ENCODE measurements at regions not wholly inside any gene's neighbourhood (a gene's known extent, or its start where the extent isn't known, plus 50 kb on each side); places are given as distances from the start of the nearest gene placed in this dataset.

DNA sequence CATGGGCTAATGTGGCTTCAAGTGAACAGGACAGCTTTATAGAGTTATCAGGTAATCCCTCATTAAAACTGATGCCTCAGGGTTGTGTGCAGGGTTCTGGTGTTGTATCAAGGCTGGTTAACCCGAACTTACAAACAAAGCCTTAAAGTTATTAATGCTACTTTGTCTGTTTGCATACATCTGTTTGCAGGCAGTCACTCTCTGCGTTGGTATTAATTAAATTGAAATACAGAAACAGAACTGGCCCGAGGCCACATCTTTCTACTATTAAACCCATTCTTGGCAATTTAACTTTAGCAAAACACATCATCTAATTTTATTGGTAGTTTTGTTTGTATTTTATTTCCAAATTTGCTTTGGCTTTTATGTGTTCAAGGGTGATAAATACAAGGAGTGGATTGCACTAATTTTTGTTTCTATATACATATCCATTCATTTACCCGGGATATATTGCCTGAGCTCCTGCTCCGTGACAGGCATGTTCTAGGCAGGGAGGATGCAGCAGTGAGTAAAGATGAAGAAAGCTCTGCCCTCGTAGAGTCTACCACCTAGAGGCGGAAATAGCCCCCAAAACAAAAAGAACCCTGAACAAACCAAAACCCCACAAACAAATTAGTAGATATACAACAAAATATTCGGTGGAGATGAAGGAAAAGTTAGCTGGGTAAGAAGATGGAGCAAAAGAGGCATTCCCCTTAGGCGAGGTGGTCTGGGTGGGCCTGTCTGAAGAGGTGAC is 164.2 kb downstream of the MACROH2A1 start:
- DNase-seq = no peak

DNA sequence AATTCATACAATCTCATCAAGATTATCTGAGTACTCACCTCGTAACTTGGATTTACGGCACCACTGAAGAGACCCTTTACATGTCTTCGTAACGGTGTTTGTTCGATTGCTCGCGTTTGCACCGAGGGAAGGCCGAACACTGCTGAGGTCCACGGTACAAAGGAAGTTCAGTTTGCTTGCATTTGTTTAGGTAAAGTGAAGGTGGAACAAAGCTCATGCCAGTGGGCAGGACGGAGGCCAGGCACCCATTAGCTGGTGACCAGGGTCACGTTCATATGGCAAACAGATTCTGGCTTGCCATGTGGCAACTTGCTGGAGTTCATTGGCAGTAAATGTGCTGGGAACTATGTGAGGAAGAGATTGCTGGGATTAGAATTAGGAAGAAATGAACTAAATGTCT is 164.8 kb downstream of the MACROH2A1 start:
- DNase-seq = no peak

DNA sequence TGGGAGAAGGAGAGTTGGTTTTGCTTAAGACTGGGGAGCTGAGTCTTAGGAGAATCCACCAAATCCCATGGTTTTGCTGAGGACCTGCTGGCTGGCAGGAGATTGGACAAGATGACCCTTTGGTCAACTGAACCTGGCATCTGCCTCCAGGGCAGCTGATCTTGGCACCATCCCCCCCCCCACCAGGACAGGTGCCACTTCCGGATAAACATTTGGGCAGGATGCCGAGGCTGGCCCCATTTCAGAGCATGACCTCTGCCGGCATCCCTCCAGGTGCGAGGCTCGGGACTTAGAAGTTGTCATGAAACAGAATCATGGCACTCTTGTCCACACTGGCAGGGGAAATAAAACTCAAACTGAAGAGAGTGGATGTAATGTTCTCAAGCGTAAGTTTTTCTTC is 165.6 kb downstream of the MACROH2A1 start:
- no peak for DNase-seq

DNA sequence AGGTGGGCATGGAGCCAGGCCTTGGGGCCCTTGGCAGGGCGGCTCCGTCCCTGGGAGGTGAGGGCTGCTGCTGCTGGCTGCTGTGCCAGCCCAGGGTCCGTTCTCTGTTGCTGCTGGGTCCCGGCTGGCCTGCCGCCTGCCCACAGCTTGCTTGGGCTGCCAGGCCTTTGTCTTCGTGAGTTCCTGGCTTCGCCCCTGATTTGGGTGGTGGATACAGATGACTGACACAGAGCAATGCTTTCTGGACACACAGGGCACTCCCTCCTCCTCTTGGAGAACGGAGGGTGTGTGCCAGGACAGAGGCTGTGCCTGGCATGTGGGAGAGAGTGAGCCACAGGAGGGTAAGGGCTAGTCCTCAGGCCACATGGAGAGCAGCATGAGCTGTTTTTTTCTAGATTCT is 166.1 kb downstream of the MACROH2A1 start:
- no peak for DNase-seq

DNA sequence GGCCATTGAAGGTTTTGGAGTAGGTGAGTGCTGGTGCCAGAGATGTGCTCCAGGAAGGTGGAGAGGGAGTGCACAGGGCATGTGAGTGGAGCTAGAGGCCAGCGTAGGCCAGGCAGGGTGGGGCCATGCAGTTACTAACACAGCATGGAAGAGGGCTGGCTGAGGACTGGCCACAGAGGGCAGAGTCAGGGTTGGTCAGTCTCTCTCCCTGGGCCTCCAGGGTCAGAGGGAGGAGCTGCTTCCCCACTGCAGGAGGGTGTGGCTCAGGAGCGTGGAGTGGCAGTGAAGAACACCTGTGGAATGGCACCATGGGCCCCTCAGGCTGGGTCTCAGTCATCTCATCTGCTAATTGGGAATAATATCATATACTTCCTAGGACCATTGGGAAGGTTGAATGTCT is 167.7 kb downstream of the MACROH2A1 start:
- DNase-seq = no peak

DNA sequence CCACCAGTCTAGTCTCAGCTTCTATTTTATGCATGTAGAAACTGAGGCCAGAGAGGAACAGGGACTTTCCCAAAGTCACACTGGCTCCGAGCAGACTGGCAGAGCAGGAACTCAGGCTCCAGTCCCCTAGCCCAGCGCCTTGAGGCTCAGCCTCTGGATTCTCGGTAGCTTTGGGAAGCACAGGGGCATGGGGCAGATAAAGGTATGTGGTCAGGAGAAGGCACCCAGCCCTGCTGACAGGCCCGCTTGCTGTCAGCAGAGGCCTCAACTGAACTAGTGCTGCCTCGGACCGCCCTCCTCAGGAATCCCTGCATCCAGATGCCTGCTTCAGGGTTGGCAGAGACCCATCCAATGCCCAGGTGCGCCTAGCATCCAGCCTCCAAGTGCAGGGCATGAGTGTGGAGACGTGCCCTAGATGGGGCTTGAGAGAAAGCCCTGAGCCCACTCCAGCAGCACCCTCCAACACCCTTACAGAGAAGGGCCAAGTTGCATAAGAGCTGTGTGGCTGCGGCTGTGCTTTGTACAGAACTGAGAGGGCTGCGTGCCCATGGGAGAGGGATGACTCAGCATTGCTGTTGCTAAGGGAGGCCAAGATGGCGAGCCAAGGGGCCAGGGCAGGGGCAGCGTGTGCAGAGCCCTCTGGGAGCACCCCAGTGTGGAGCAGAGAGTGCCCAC is 168.6 kb downstream of the MACROH2A1 start:
- DNase-seq = peak; percentile 11

DNA sequence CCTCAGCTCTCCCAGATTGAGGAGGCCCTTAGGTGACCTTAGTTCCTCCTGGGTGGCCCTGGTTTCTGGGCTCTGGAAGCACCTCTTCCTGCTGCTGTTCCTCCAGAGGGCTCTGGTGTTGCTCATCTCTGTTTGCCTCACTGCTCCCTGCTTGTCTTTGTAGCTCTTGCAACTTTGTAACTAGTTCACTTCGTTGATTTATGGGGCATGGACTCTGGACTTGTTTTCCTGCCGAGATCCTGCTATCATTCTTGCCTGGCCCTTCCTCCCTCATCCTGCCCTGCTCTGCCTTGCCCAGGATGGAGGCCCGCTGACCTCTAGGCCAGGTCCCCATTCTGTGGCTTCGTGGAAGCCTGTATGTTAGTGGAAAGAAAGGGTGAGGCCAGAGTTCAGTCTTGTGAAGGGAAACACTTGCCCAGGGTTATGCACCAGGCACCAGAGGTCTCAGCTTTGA is 169.3 kb downstream of the MACROH2A1 start:
- DNase-seq = no peak

DNA sequence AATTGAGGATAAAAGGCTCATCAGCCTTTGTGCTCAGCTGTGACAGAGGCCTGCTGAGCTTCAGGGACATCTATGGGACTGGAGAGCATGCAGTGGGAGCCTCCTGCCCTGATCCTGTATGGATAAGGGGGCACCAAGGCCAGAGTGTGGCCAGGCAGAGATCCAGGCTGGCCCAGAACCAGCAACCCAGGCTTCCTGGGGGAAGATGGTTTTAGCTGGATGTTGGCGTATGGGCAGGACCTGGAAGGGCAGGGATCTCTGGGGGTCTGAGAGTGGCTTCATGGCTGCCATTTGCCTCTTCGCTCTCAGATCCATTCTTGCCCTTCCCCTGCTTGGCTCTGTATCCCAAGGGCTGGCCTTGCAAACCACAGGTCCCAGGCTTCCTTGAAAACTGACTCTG is 169.9 kb downstream of the MACROH2A1 start:
- DNase-seq = no peak

DNA sequence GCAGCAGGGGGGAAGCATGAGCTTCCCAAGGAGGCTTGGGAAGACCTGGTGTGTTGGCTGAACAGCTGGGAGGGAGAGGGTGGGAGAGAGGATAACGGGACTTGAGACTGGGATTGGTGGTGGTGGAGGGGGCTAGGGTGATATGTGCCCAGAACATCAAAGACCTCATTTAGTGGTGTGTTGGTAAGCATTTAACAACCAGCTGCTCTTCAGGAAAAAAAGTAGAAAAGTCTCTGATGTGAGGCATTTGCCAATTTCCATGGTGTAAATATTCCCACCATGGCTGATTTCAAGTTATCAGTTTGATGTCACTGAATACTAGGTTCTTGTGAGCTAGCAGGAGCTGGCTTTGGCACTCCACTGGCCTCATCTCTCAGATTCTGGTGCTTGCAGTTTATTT is 170.8 kb downstream of the MACROH2A1 start:
- DNase-seq = no peak

DNA sequence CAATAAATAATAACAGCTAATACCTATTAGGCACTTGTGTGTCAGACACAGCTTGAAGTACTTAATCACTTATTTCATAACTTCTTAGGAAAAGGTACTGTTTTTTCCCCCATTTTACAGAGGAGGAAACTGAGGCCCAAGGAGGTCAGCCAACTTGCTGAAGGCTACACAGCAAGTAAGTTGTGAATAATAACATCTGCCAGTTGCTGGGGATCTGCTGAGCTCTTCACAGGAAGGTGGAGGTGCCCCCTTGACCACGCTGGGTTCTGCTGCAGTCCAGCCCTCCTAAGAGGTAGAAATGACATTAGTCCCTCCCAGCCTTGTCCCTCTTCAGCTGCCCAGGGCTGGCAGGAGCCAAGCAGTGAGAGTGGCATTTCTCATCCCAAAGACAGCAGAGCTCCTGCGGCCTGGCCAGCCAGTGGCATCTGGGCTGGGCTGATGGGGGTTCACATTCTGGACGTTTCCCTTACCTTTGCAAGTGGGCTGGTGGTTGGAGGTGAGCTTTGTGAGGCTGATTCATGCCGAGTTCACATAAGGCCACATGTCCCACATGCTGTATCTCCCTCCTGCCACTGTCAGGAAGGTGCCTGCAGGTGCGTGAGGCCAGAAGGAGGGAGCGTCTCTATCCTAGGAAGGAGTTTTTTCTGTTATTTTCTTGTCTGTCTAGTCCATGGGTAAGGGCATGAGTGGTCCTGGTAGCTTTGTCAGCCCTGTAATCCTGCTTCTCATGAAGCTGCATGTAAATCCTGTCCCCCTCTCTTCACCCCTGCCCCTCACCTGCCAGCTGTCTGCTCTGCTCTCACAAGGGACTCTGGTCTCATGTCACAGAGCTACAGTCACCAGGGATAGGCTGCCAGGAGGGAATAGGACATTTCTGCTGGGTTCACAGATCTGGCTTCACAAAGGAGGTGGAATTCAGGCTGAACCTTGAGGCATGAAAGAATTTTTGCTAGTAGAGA is 171.7 kb downstream of the MACROH2A1 start:
- no peak for DNase-seq

DNA sequence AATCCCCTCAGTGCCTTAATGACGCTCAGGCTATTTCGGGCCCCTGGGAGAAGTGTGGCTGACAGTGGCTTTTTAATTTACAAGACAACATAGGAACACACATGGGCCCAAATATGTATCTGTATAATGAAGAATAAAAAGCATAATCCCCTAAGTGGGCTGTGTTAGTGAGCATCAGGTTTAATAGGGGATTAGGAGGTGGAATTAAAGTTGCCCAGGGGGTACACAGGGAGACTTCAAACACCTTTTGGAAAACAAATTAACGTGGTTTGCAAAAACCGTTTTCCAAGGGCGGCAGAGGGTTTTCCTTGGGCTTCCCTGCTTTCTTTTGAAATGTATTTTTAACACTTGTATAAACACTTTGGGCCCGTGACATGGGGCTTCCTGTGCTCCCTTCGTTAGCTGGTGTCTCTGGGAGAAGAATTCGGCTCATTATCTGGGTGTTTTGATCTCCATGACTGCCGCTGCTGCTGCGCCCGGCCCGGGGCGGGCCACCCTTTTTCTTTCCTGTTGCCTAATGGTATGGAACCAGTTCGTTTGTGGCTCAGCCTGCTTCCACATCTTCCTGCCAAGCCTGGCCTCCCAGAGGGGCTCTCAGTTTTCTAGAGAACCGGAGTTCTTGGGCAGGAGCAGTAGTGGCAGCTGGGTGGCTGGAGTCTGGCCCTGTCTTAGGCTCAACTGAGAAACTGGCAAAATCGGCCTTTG is 173.0 kb downstream of the MACROH2A1 start:
- DNase-seq = no peak

DNA sequence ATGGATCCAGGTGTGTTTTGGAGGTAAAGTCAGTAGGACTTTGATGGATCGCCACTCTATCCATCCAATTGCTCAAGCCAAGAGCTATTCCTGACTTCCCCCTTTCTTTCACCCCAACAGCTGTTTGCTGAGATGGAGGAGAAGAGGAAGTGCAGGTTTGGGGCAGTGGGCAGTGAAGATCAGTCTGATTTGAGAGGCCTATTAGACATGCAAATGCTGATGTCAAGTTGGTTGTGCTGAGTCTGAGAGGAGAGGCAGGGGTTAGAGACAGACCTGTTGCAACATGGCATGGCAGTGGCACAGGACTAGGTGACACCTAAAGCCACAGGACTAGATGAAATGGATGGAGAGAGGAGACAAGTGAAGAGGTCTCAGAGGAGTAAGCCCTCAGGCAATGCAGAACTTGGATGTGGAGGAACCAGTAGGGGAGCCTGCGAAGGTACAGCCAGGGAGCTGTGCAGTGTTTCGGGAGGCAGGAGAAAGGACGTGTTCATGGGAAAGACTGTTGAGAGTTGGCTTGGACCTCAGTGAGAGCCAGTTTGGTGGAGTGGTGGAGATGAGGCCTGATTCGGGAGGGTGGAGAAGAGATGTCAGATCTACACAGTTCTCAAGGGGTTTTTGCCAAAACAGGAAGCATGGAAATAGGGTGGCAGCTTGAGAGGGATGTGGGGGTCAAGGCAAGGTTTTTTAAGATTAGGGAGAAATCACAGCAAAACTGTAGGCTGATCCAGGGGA is 175.0 kb downstream of the MACROH2A1 start:
- DNase-seq = no peak

DNA sequence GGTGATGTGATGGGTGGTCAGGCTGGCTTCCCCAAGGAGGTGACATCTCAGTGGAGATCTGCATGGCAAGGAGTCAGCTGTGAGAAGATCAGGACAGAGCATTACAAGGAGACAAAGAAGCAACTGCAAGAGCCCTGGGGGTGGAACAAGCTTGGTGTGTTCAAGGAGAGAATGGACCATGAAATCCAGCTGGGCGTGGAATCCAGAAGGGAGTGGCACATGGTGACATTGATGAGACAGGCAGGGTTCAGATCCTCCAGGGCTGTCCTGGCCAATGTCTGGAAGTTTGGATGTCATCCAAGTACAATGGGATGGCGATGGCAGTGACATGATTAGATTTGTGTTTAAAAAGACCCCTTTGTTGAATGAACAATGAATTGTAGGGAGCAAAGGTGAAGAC is 175.6 kb downstream of the MACROH2A1 start:
- no peak for DNase-seq

DNA sequence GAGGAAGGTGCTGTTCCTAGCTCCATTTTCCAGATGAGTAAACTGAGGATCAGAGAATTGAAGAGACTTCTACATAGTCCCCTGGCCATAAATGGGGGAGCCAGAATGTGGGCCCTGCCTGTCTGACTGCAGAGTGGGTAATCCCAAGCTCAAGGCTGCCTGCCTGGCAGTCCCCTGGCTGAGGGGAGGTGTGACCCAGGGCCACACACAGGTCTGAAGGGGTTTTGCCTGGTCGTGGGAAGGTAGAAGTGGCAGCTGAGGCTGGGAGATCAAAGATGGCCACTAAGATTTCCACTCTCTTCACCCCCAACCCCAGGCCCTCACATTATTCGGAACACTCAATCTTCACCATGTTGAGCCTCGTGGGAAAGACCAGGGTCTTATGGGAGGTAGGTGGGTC is 176.3 kb downstream of the MACROH2A1 start:
- DNase-seq = no peak

DNA sequence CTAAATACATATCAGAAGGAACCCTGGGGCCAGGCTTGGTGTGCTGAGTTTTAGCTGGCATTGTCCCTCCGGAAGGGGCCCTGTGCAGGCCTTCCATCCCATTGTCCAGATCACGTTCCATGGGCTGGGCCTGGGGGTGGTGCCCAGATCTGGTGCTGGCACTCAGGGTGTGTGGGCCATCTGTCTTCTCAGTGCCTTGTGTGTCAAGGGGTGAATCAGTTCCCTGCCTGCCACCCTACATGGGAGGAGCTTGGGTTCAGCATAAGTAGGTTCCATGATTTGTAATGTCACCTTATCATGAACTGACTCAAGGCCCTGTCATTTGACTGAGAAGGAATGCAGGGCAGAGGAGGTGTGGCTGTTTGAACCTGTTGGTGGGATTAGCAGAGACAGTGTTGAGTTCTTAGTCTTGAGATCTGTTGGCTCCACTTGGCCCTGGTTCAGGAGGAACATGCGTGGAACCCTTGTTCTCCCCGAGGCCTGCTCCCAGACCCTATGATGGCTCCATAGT is 176.8 kb downstream of the MACROH2A1 start:
- DNase-seq = no peak

DNA sequence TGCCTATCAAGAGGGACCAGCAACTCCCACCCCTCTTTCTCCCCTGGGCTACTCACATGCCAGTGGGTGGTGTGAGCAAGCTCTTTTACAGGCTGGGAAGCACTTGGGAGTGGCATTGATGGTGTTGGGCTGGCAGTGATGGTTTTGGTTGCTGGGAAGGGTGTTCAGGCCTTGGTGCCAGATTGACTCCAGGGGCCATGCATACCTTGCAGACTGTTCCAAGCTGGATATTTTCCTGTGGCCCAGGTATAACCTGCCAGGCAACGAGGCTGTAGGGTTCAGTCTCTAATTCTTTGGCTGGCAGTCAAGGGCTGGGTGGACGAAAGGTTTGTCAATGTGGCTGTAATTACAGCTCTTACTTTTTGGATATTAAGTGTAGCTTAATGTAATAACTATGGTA is 177.3 kb downstream of the MACROH2A1 start:
- DNase-seq = no peak

DNA sequence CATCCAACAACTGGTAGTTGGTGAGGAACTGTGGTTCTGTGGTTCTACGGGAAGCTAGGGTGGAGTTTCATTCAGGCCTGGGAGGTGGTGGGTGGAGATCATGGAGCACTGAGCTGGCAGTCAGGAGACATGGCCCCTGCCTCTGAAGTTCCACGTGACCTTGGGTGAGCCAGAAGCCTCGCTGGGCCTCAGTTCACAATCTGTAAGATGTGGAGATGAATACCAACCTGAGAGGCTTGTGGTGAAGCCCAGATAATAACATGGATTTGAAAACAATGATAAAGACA is 177.9 kb downstream of the MACROH2A1 start:
- no peak for DNase-seq

DNA sequence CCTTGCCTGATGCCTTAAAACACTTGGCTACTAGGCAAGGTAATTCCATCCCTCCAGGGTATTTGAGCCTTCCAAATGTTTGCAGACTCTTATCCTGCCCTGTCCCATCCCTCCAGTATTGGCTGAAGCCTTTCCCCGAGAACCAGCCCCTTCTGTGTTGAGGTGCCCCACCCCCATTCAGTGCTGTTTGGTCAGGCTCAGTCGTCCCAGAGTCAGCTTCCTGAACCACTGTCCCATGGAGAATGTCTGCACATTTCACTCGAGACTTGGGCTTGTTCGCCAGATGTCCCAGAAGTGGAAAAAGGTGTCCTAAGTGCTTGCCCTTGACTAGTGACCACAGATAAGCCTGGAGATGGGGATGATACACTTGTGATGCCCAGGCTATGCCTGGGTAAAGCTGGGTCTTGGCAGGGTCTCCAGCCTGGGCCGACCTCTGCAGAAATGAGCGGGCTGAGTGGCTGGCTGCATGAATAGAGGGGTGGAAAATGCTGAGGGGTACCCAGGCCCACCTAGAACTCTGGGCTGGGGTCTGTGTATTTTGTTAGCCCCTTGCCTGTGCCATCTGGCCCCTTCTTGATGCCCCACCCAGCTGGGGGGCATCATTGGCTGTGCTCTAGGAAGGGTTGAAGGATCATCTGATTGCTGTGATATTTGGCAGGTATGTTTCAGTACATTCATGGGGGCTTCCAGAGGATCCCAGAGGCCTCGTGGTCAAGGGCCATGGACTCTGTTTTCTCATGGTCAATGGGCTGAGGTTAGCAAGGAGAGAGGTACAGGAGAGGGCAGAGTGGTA is 178.4 kb downstream of the MACROH2A1 start:
- DNase-seq = no peak

DNA sequence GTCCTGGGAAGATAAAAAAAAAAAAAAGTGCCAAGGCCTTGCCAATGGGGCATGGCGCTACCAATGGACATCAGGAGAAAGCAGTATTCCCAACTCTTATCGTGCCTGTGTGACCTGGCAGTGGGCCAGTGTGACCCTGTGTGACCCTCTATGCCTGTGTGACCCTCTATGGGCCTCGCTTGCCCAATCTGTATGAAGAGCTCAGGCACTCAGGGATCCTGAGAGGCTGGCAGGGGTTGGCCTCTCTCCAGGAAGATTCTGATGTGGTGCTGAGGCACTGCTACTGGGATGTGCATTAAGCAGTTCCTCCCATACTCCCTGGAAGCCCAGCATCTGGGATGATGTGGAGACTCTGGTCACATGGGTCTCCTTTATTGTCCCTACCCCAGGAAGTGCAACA is 179.2 kb downstream of the MACROH2A1 start:
- no peak for DNase-seq

DNA sequence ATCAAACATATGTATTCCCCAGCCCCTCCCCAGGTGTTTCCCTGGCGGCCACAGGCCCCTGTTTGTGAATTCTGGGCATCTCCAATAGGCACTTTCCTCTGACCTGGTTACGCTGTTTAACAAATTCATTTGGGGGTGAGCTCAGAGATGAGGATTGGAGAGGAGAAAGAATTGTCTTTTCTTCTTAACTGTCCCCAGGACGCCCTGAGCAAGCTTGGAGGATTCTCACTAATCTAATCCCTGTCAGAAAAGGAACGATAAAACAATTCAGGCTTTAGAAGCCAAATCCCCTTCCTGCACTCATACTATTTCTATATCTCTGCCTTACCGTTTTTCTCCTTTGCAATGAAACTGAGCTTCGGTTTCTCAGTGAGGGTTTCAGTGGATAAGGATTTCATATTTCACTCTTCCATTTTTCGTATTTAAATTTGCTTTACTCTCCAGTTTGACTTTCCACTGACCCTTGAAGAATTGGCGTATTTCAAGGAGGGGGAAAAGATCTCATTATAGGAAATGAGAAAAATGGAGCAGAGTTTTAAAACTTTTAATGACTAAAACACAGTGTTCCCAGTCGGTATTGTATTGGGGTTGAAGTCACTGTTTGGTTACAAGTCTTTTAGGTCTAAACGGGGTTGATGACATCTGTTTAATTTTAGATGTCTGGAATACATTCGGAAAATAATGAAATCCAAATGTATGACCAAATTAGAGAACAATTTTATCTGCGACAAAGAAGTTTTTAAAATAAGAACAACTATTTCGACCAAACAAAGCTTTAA is 180.1 kb downstream of the MACROH2A1 start:
- DNase-seq = no peak

DNA sequence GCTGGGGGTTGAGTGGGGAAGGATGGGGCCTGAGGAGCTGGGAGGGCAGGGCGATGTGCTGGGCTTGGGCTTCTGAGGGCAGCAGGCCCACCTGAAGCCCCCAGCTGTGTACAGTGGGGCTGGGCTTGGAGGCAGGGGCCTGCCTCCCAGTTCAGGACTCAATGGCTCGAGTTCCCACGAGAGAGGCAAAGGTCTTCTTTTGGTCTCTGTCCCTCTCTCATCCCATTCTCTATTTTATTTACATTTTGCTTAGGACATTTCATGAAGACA is 180.6 kb downstream of the MACROH2A1 start:
- DNase-seq = no peak
